Ovary (tissue), 3 donors: ENCODE measurements at regions not wholly inside any gene's neighbourhood (a gene's known extent, or its start where the extent isn't known, plus 50 kb on each side); places are given as distances from the start of the nearest gene placed in this dataset.

Experiments used
- CTCF ChIP-seq, 3 donors: fragments of 450-650 bp in 2 of 3; fragments of 200-600 bp in 1 of 3; IDR thresholded peaks; one replicate each; pipeline versions ENCODE4 v1.5.1 to v1.8.0; 2016 to 2022; ENCODE audit warnings: antibody characterized with exemption in 3 of 3, mild to moderate bottlenecking in 1 of 3
- POLR2A ChIP-seq: fragments of 450-650 bp; IDR thresholded peaks from one replicate; pipeline ENCODE4 v1.6.1; 2017; ENCODE audit warnings: antibody characterized with exemption, mild to moderate bottlenecking, moderate library complexity
- donor health status: DM: no; HTN: no; CAD: no.

- TF ChIP-seq CTCF (IDR thresholded peaks at IDR 0.05) = no peak
- no peak for TF ChIP-seq POLR2A
Measured at GRCh38 chr1:67545364-67545763, 115.2 kb upstream of the SERBP1 start.
